GM13977 (cell line): ENCODE measurements at regions not wholly inside any gene's neighbourhood (a gene's known extent, or its start where the extent isn't known, plus 50 kb on each side); places are given as distances from the start of the nearest gene placed in this dataset.

Source experiments
- DNase-seq: peaks from one replicate; pipeline ENCODE4 v3.0.0; 2012; ENCODE audit warnings: low spot score
- in situ Hi-C: fragments of 300-500 bp; cut with MboI; formaldehyde crosslinking; loops from one replicate; pipeline ENCODE4 v1.12.0; 2022; ENCODE audit warnings: low sequenced_read_pairs, low pct_unique_long_range_greater_than_20kb, mixed read lengths, inconsistent platforms; ENCODE audit not compliant: unreplicated experiment
- TF ChIP-seq, protein P1 (sequence below): IDR thresholded peaks from 2 replicates; pipeline ENCODE4 v1.5.1; 2012; ENCODE audit warnings: mild to moderate bottlenecking, control low read depth; ENCODE audit not compliant: insufficient read depth; ENCODE audit errors: extremely low read depth, missing control alignments

DNA sequence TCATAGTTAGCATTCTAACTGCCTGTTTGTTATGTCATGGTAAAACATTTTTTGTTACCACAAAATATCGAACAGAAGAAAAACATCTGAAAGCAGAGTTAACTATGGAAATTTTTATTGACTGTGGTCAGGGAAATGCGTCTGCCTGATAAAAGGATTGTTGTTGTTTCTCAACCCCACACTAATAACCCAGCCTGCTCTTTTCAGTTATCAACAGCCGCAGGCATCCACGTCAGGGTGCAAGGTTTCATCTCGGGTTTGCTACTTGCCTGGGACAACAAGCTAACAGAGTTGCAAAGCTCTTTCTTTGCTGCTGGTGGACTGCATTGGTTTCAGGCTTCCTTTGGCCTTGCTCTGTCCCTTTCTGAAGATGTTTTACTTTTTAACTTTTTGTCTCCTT is 969.2 kb downstream of the CDH18 start:
- in situ Hi-C loops, result no loop called here
- DNase-seq, result no peak
- TF ChIP-seq, protein P1, sequence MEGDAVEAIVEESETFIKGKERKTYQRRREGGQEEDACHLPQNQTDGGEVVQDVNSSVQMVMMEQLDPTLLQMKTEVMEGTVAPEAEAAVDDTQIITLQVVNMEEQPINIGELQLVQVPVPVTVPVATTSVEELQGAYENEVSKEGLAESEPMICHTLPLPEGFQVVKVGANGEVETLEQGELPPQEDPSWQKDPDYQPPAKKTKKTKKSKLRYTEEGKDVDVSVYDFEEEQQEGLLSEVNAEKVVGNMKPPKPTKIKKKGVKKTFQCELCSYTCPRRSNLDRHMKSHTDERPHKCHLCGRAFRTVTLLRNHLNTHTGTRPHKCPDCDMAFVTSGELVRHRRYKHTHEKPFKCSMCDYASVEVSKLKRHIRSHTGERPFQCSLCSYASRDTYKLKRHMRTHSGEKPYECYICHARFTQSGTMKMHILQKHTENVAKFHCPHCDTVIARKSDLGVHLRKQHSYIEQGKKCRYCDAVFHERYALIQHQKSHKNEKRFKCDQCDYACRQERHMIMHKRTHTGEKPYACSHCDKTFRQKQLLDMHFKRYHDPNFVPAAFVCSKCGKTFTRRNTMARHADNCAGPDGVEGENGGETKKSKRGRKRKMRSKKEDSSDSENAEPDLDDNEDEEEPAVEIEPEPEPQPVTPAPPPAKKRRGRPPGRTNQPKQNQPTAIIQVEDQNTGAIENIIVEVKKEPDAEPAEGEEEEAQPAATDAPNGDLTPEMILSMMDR, result no peak

DNA sequence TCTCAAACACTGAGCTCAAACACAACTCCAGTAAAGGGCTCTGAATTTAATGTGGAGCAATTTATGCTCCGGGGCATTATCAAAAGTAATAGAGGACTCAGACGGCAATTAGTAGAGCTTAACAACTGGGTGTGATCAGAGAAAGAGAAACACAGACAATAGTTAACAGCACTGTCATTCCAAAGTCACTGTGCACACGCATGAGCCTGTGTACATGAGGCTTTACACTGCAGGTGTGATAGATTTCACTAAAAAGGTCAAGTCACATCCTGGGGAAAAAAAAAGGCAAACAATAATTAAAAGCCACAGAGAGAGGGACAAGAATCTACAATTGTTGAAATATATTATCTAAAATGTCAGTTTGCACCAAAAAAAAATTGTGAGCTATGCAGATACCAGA is 956.5 kb downstream of the CDH18 start:
- no peak for DNase-seq
- TF ChIP-seq, protein P1, result no peak
- in situ Hi-C loops, result no loop called here

DNA sequence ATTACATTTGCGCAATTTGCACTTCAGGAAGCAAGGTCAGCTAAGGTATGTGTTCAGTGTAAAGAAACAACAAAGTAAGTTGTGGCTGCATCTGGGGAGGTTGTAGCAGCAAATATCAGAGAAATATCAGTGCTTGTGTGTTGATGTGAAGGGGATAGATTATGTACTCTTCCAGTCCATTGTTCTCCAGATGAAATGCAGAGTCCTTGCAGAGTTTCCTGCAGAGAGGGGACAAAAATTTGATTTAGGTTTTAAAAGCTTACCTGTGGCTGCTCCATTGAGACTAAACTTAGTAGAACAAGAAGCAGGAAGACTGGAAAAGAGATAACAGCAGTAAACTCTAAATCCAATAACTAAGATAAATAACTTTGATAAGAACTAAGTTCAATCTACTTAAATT is 952.2 kb downstream of the CDH18 start:
- TF ChIP-seq, protein P1, result no peak
- in situ Hi-C loops, result no loop called here
- DNase-seq, result no peak

DNA sequence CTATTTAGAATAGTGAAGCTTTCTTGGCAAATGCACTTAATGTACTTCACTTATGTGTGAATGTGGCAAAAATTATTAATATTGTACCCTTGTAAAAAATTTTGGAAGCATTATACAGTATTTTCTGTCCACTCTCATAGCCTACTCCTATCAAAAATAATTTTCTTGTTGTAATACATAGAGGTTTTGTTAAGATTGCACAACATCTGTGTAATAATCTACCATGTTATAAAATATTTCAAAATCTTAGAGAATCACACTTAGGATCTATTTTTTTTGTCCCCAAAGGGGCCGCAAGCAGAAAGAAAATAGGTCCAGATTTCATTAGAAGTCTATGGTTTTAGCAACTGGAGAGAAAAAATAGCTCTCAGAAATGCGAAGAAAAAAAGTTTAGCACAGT is 945.9 kb downstream of the CDH18 start:
- DNase-seq, result no peak
- in situ Hi-C loops, result no loop called here
- TF ChIP-seq, protein P1, result no peak

DNA sequence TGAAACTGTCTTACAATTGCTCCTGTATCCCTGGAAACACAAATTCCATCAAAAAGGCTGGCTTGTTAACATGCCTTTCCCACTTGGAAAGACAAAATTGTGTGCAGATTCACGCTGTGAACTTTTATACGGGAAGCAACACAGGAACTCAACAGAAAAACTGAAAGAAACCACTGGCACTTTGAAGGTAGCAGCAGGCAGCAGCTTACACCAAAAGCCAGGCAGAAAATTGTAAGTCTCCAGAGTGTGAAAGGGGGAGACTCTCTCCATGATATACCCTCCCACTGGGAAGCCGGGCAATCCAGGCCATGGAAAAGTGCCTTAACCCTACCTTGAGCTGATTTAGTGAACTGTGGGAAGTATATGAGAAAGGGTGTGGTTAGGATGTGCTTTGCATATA is 943.7 kb downstream of the CDH18 start:
- TF ChIP-seq, protein P1, result no peak
- in situ Hi-C loops, result no loop called here
- no peak for DNase-seq

DNA sequence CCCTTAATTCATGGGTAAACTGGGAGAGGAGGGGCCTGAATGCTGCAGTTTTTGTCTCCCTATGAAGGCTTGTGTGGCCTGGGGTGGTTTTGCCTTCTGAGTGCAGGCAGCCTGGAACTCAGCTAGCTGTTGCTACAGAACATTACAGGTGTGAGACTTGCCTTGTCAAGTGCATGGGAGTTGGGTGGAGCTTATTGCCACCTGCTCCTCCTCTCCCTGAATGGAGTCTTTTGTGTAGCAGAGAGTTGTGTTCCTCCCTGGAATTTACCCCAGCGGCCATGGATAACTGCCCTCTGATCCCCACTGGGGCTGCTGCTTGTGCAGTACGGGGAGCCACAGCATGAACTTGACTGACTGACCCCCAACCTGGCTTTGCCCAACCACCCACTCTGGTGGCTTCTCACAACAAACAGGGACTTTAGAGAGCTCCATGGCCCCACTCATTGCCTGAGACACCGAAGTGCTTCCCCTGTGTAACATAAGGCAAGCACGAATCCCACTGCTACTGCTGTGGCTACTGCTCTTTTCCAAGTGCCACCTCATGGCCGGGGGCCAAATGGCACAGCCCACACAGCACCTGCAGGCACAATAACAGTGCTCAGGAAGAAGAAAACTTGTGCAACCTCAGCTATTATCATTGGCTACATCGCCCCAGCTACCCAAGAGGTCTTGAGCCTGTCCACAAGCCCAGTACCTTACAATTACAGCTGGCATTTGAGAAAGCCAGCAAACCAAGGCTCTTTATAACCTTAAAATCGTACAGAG is 942.9 kb downstream of the CDH18 start:
- no peak for DNase-seq
- TF ChIP-seq, protein P1, result no peak
- in situ Hi-C loops, result no loop called here
